ENCODE measurements at regions not wholly inside any gene's neighbourhood (a gene's known extent, or its start where the extent isn't known, plus 50 kb on each side); places are given as distances from the start of the nearest gene placed in this dataset.

DNA sequence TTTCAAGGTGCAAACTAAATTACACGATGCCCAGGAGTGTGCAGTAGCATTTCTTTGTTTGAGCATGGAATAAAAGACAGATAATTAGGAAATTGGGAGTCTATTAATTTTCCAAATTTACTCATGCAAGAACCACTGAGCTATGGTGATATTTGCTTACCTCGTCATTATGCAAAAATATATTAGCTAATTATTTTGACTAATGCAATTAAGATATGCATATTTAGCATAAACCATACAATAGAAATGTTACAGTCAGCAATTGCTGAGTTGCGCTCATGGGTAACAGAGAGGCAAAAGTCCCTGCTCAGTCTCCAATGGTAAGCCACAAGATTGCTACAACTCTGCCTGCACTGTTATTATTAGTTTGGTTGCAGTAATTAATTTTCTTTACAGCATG lies 342.0 kb downstream of the TXNL1 start:
- Histone ChIP-seq H3K27me3 (ENCODE audit: control insufficient read depth, insufficient read depth, low read length) (no peaks in the 10 kb centered on the region), H3K4me3 (ENCODE audit: low read depth, low read length) (no peak overlapping the region), H3K36me3 (ENCODE audit: control insufficient read depth, insufficient read depth, low read length) (no peaks in the 10 kb centered on the region)
- DNase-seq (ENCODE audit: low read depth) (no peak), FAIRE-seq (no peak)
- TF ChIP-seq, protein P1, sequence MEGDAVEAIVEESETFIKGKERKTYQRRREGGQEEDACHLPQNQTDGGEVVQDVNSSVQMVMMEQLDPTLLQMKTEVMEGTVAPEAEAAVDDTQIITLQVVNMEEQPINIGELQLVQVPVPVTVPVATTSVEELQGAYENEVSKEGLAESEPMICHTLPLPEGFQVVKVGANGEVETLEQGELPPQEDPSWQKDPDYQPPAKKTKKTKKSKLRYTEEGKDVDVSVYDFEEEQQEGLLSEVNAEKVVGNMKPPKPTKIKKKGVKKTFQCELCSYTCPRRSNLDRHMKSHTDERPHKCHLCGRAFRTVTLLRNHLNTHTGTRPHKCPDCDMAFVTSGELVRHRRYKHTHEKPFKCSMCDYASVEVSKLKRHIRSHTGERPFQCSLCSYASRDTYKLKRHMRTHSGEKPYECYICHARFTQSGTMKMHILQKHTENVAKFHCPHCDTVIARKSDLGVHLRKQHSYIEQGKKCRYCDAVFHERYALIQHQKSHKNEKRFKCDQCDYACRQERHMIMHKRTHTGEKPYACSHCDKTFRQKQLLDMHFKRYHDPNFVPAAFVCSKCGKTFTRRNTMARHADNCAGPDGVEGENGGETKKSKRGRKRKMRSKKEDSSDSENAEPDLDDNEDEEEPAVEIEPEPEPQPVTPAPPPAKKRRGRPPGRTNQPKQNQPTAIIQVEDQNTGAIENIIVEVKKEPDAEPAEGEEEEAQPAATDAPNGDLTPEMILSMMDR (IDR thresholded peaks at IDR 0.05; ENCODE audit: insufficient read depth, low read length, severe bottlenecking): no peak

DNA sequence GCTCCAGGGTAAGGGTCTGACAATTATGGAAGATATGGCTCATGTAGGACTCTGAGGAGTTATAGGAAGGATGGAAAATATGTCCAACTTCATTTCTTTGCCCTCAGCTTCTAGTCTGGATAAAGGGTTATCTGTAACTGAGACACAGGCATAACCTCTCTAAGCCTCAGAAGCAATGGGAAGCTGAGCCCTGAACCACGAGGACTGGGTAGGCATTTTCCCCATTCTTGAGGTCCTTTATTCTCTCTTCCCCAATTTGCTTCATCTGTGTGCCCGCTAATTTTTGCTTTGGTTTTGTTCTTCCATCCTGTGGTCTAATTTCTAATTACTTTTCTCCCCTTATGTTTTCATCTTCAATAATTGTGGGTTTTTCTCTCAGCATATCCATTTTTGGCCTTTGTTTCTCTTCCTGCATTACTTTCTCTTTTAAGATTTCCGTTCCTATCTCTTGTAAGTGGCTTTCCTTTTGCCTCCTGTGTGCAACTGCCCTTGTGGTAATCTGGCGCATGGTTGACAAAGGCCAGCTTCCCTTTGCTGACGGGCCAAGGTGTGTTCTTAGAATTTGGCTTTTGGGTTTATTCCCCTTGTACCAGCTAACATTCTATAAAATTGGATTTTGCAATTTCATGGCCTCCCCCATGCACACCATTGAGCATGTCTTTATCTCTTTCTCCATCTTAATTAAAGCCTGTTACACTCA lies 343.8 kb downstream of the TXNL1 start:
- TF ChIP-seq, protein P1 (IDR thresholded peaks at IDR 0.05; ENCODE audit: insufficient read depth, low read length, severe bottlenecking): no peak
- Histone ChIP-seq H3K36me3 (ENCODE audit: control insufficient read depth, insufficient read depth, low read length) (no peaks in the 10 kb centered on the region), H3K4me3 (ENCODE audit: low read depth, low read length) (no peak overlapping the region), H3K27me3 (ENCODE audit: control insufficient read depth, insufficient read depth, low read length) (no peaks in the 10 kb centered on the region)
- DNase-seq (ENCODE audit: low read depth) (no peak), FAIRE-seq (no peak)

GRCh38 chr18:56291294-56291693 lies 347.1 kb downstream of the TXNL1 start:
- FAIRE-seq (no peak), DNase-seq (ENCODE audit: low read depth) (peak; percentile 5)
- Histone ChIP-seq H3K4me3 (ENCODE audit: low read depth, low read length) (no peak overlapping the region), H3K36me3 (ENCODE audit: control insufficient read depth, insufficient read depth, low read length) (no peaks in the 10 kb centered on the region), H3K27me3 (ENCODE audit: control insufficient read depth, insufficient read depth, low read length) (no peaks in the 10 kb centered on the region)
- TF ChIP-seq, protein P1 (IDR thresholded peaks at IDR 0.05; ENCODE audit: insufficient read depth, low read length, severe bottlenecking): no peak

GRCh38 chr18:56289381-56289780 lies 349.0 kb downstream of the TXNL1 start:
- no peak for DNase-seq (ENCODE audit: low read depth)
- H3K36me3 ChIP-seq (ENCODE audit: control insufficient read depth, insufficient read depth, low read length): no peaks in the 10 kb centered on the region
- no peaks in the 10 kb centered on the region for H3K27me3 ChIP-seq (ENCODE audit: control insufficient read depth, insufficient read depth, low read length)
- H3K4me3 ChIP-seq (ENCODE audit: low read depth, low read length): no peak overlapping the region
- TF ChIP-seq, protein P1 (IDR thresholded peaks at IDR 0.05; ENCODE audit: insufficient read depth, low read length, severe bottlenecking): no peak
- no peak for FAIRE-seq

DNA sequence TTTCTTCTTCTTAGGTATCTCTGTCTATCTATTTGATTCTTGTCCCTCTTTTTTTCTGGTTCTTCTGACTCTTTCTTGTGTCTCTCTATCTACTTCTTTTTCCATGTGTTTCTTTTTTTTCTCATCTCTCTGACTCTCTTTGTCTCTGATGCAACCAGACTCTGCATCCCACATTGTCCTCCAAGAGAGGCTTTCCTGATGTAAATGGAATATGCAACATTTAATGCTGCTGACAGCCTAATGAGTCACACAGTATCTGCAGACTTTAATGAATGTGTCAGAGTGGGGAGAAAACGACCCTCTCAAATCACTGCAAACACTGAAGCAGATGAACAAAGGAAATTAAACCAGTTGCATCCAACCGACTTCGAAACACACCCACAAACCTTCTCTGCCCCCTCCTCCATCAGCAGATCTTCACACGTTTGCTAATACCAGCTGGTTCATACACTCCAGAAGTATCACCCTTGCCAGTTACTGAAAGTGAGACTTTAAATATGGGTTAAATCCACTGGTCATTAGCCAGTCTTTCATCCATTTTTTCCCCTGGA lies 351.5 kb downstream of the TXNL1 start:
- FAIRE-seq (peak; percentile 43), DNase-seq (ENCODE audit: low read depth) (peak; percentile 59)
- H3K36me3 ChIP-seq (ENCODE audit: control insufficient read depth, insufficient read depth, low read length): no peaks in the 10 kb centered on the region
- TF ChIP-seq, protein P1 (IDR thresholded peaks at IDR 0.05; ENCODE audit: insufficient read depth, low read length, severe bottlenecking): no peak
- no peak overlapping the region for H3K4me3 ChIP-seq (ENCODE audit: low read depth, low read length)
- no peaks in the 10 kb centered on the region for H3K27me3 ChIP-seq (ENCODE audit: control insufficient read depth, insufficient read depth, low read length)

All from bronchial epithelial cell (primary cell).